Ishikawa (cell line): ENCODE measurements at regions not wholly inside any gene's neighbourhood (a gene's known extent, or its start where the extent isn't known, plus 50 kb on each side); places are given as distances from the start of the nearest gene placed in this dataset.

Experiments
- CEBPB ChIP-seq: IDR thresholded peaks from 2 replicates; pipeline ENCODE4 v1.6.1; 2012
- CREB1 ChIP-seq: IDR thresholded peaks from 2 replicates; pipeline ENCODE4 v1.6.1; 2012; ENCODE audit warnings: low read depth
- EGR1 ChIP-seq: IDR thresholded peaks from 2 replicates; pipeline ENCODE4 v1.6.1; 2012
- EP300 ChIP-seq: IDR thresholded peaks from 2 replicates; pipeline ENCODE4 v1.6.1; 2012; ENCODE audit warnings: borderline replicate concordance
- FOXM1 ChIP-seq: IDR thresholded peaks from 2 replicates; pipeline ENCODE4 v1.6.1; 2012; ENCODE audit warnings: low read depth, borderline replicate concordance
- MAX ChIP-seq: IDR thresholded peaks from 2 replicates; pipeline ENCODE4 v1.6.1; 2012
- NFIC ChIP-seq: IDR thresholded peaks from 2 replicates; pipeline ENCODE4 v1.6.1; 2012
- RAD21 ChIP-seq: IDR thresholded peaks from 2 replicates; pipeline ENCODE4 v1.6.1; 2012; ENCODE audit warnings: low read depth
- REST ChIP-seq: IDR thresholded peaks from 2 replicates; pipeline ENCODE4 v1.6.1; 2012; ENCODE audit warnings: low read depth, mild to moderate bottlenecking
- TAF1 ChIP-seq: IDR thresholded peaks from 2 replicates; pipeline ENCODE4 v1.6.1; 2012; ENCODE audit warnings: low read depth, mild to moderate bottlenecking
- TCF12 ChIP-seq: IDR thresholded peaks from 2 replicates; pipeline ENCODE4 v1.6.1; 2012; ENCODE audit warnings: low read depth
- TEAD4 ChIP-seq: IDR thresholded peaks from 2 replicates; pipeline ENCODE4 v1.6.1; 2012
- USF1 ChIP-seq: IDR thresholded peaks from 2 replicates; pipeline ENCODE4 v1.6.1; 2012
- YY1 ChIP-seq: IDR thresholded peaks from 2 replicates; pipeline ENCODE4 v1.6.1; 2012; ENCODE audit warnings: low read depth
- ZBTB7A ChIP-seq: IDR thresholded peaks from 2 replicates; pipeline ENCODE4 v1.6.1; 2012; ENCODE audit warnings: low read depth

- no peak for TF ChIP-seq YY1
- no peak for TF ChIP-seq ZBTB7A
- no peak for TF ChIP-seq EP300
- no peak for TF ChIP-seq MAX
- TF ChIP-seq FOXM1 = no peak
- TF ChIP-seq NFIC = no peak
- TF ChIP-seq RAD21 = no peak
- TF ChIP-seq TEAD4 = no peak
- no peak for TF ChIP-seq TCF12
- no peak for TF ChIP-seq EGR1
- TF ChIP-seq TAF1 = no peak
- no peak for TF ChIP-seq USF1
- TF ChIP-seq CREB1 = no peak
- TF ChIP-seq CEBPB = no peak
- TF ChIP-seq REST = no peak
Observed at GRCh38 chr5:57366744-57367143, 115.9 kb downstream of the ACTBL2 start.

- TF ChIP-seq CEBPB = no peak
Observed at GRCh38 chr5:57362951-57363350, 119.7 kb downstream of the ACTBL2 start.

GRCh38 chr5:57360871-57361270 is 121.7 kb downstream of the ACTBL2 start:
- TF ChIP-seq RAD21 = no peak
- TF ChIP-seq YY1 = no peak
- TF ChIP-seq EP300 = no peak

- TF ChIP-seq CEBPB (no peak), REST (peak; percentile 50; the same call in 1 of the 2 replicates)
Observed at GRCh38 chr5:57358796-57359592, 123.6 kb downstream of the ACTBL2 start.

- no peak for TF ChIP-seq EGR1
- no peak for TF ChIP-seq USF1
- no peak for TF ChIP-seq TEAD4
- TF ChIP-seq FOXM1 = no peak
- TF ChIP-seq CEBPB = no peak
Observed at GRCh38 chr5:57349214-57349613, 133.4 kb downstream of the ACTBL2 start.

- no peak for TF ChIP-seq YY1
- no peak for TF ChIP-seq CREB1
- TF ChIP-seq TCF12 = no peak
- no peak for TF ChIP-seq ZBTB7A
- no peak for TF ChIP-seq REST
- TF ChIP-seq NFIC = no peak
- no peak for TF ChIP-seq TAF1
- TF ChIP-seq EP300 = no peak
- TF ChIP-seq TEAD4 = no peak
- no peak for TF ChIP-seq EGR1
- no peak for TF ChIP-seq FOXM1
- no peak for TF ChIP-seq MAX
- no peak for TF ChIP-seq RAD21
- no peak for TF ChIP-seq CEBPB
- no peak for TF ChIP-seq USF1
Observed at GRCh38 chr5:57348376-57349140, 134.1 kb downstream of the ACTBL2 start.
